AG08395 (cell line): ENCODE measurements at regions not wholly inside any gene's neighbourhood (a gene's known extent, or its start where the extent isn't known, plus 50 kb on each side); places are given as distances from the start of the nearest gene placed in this dataset.

Experiments
- DNase-seq: peaks from one replicate; pipeline ENCODE4 v3.0.0; 2012; ENCODE audit warnings: mixed read lengths, low spot score

DNA sequence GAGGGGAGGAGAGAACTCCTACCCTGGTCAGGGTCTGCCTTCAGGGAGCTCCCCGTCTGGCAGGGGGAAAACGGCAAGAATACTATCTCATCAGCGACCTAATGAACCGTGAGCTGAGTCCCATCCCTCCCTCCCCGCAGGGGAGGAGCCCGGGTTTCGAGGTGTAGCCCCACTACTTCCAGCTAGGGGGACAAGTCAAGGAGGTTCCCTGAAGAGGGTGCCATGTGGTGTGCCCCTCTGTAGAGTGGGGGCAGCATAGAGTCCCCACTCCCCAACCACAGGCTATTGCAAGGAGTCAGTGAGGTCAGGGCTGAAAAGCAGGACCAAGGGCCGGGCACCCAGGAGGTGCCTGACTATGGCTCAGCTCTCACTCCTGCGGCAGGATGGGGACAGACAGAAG lies 50.9 kb upstream of the RXRA start:
- DNase-seq: no peak

DNA sequence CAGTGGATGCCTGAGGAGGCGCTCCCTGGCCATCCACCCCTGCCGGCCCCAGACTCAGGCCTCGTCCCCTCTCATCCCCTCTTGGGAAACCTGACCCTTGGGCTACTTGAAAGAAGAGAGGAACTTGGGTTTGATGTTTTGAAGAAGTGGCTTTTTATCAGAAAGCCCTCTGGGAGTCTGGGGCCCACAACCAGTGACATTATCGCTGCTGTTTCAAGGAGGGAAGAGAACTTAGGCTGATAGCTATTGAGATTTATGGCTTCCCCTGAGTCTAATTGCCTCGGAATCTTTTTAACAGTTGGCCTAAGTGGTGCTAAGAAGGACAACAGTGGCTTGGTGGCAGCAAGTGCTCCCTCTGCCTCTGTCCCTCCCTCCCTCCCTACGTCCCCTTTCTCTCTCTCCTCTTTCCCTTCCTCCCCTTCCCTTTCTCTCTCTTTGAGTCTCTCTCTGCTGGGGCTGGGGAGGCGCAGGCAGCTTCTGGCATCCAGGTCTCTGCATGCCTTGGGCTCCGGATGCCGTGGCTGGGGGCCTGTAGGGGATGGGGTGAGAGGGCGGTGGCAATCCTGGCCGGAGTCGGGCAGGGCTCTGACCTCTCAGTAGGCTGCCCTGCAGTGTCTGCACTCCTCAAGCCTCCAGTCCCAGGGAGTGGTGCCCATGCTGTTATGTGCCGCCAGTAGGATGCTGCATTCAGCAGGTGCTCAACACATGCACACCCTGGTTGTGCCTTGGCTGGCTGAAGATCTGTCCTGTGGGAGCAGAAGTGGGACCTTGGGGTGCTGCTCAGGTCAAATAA lies 49.6 kb upstream of the RXRA start:
- DNase-seq: no peak
